ENCODE measurements at regions not wholly inside any gene's neighbourhood (a gene's known extent, or its start where the extent isn't known, plus 50 kb on each side); places are given as distances from the start of the nearest gene placed in this dataset.

- H3K4me1 ChIP-seq (ENCODE audit: insufficient read depth, low read length): peaks cover 6% of the 10 kb centered on the region; the same call in 1 of the 2 replicates
- no peaks in the 10 kb centered on the region for H3K36me3 ChIP-seq (ENCODE audit: insufficient read depth, low read length)
- no peaks in the 10 kb centered on the region for H3K9me3 ChIP-seq (ENCODE audit: control insufficient read depth, insufficient read depth, low read length)
- H3K9ac ChIP-seq (ENCODE audit: low read depth, low read length): no peak overlapping the region
Observed at GRCh38 chrX:97936296-97936695, 1052.6 kb downstream of the RPA4 start.

- H3K36me3 ChIP-seq (ENCODE audit: insufficient read depth, low read length): no peaks in the 10 kb centered on the region
- no peaks in the 10 kb centered on the region for H3K9me3 ChIP-seq (ENCODE audit: control insufficient read depth, insufficient read depth, low read length)
- H3K9ac ChIP-seq (ENCODE audit: low read depth, low read length): no peak overlapping the region
- H3K4me1 ChIP-seq (ENCODE audit: insufficient read depth, low read length): peaks cover 6% of the 10 kb centered on the region; the same call in 1 of the 2 replicates
Observed at GRCh38 chrX:97938706-97939105, 1055.0 kb downstream of the RPA4 start.

- Histone ChIP-seq H3K9me3 (ENCODE audit: control insufficient read depth, insufficient read depth, low read length) (no peaks in the 10 kb centered on the region), H3K36me3 (ENCODE audit: insufficient read depth, low read length) (no peaks in the 10 kb centered on the region), H3K9ac (ENCODE audit: low read depth, low read length) (no peak overlapping the region), H3K4me1 (ENCODE audit: insufficient read depth, low read length) (peaks cover 30% of the 10 kb centered on the region)
Observed at GRCh38 chrX:97968376-97969163, 1084.9 kb downstream of the RPA4 start.

GRCh38 chrX:97984641-97985040, 1100.9 kb downstream of the RPA4 start:
- no peaks in the 10 kb centered on the region for H3K9me3 ChIP-seq (ENCODE audit: control insufficient read depth, insufficient read depth, low read length)
- peaks cover 43% of the 10 kb centered on the region for H3K4me1 ChIP-seq (ENCODE audit: insufficient read depth, low read length)
- H3K9ac ChIP-seq (ENCODE audit: low read depth, low read length): 0 out of 2 replicates have a peak overlapping the region, but pooled peaks have one; percentile 1
- peaks cover 4% of the 10 kb centered on the region; the same call in 1 of the 2 replicates for H3K36me3 ChIP-seq (ENCODE audit: insufficient read depth, low read length)

GRCh38 chrX:97985096-97985495, 1101.4 kb downstream of the RPA4 start:
- peak overlapping the region; percentile 1; the same call in 1 of the 2 replicates for H3K9ac ChIP-seq (ENCODE audit: low read depth, low read length)
- peaks cover 43% of the 10 kb centered on the region for H3K4me1 ChIP-seq (ENCODE audit: insufficient read depth, low read length)

GRCh38 chrX:97987979-97988378, 1104.3 kb downstream of the RPA4 start:
- Histone ChIP-seq H3K36me3 (ENCODE audit: insufficient read depth, low read length) (no peaks in the 10 kb centered on the region), H3K9ac (ENCODE audit: low read depth, low read length) (no peak overlapping the region), H3K4me1 (ENCODE audit: insufficient read depth, low read length) (peaks cover 40% of the 10 kb centered on the region), H3K9me3 (ENCODE audit: control insufficient read depth, insufficient read depth, low read length) (peaks cover 6% of the 10 kb centered on the region; the same call in 1 of the 2 replicates)

More at GRCh38 chrX:97985096-97985495, 1101.4 kb downstream of the RPA4 start:
- H3K9me3 ChIP-seq (ENCODE audit: control insufficient read depth, insufficient read depth, low read length): no peaks in the 10 kb centered on the region
- peaks cover 4% of the 10 kb centered on the region; the same call in 1 of the 2 replicates for H3K36me3 ChIP-seq (ENCODE audit: insufficient read depth, low read length)

GRCh38 chrX:97995834-97996233, 1112.1 kb downstream of the RPA4 start:
- Histone ChIP-seq H3K4me1 (ENCODE audit: insufficient read depth, low read length) (no peaks in the 10 kb centered on the region), H3K9ac (ENCODE audit: low read depth, low read length) (no peak overlapping the region), H3K9me3 (ENCODE audit: control insufficient read depth, insufficient read depth, low read length) (peaks cover 6% of the 10 kb centered on the region; the same call in 1 of the 2 replicates), H3K36me3 (ENCODE audit: insufficient read depth, low read length) (no peaks in the 10 kb centered on the region)

- Histone ChIP-seq H3K9ac (ENCODE audit: low read depth, low read length) (no peak overlapping the region), H3K4me1 (ENCODE audit: insufficient read depth, low read length) (no peaks in the 10 kb centered on the region), H3K9me3 (ENCODE audit: control insufficient read depth, insufficient read depth, low read length) (no peaks in the 10 kb centered on the region; the same call in 1 of the 2 replicates), H3K36me3 (ENCODE audit: insufficient read depth, low read length) (no peaks in the 10 kb centered on the region)
Observed at GRCh38 chrX:98028691-98029090, 1145.0 kb downstream of the RPA4 start.

GRCh38 chrX:98029861-98030260, 1146.2 kb downstream of the RPA4 start:
- H3K36me3 ChIP-seq (ENCODE audit: insufficient read depth, low read length): no peaks in the 10 kb centered on the region
- no peak overlapping the region for H3K9ac ChIP-seq (ENCODE audit: low read depth, low read length)
- no peaks in the 10 kb centered on the region for H3K9me3 ChIP-seq (ENCODE audit: control insufficient read depth, insufficient read depth, low read length)

GRCh38 chrX:98057176-98057575, 1173.5 kb downstream of the RPA4 start:
- Histone ChIP-seq H3K36me3 (ENCODE audit: insufficient read depth, low read length) (no peaks in the 10 kb centered on the region), H3K4me1 (ENCODE audit: insufficient read depth, low read length) (no peaks in the 10 kb centered on the region), H3K9me3 (ENCODE audit: control insufficient read depth, insufficient read depth, low read length) (no peaks in the 10 kb centered on the region), H3K9ac (ENCODE audit: low read depth, low read length) (no peak overlapping the region)

More at GRCh38 chrX:98029861-98030260, 1146.2 kb downstream of the RPA4 start:
- no peaks in the 10 kb centered on the region for H3K4me1 ChIP-seq (ENCODE audit: insufficient read depth, low read length)

- peaks cover 19% of the 10 kb centered on the region for H3K4me1 ChIP-seq (ENCODE audit: insufficient read depth, low read length)
- no peaks in the 10 kb centered on the region for H3K36me3 ChIP-seq (ENCODE audit: insufficient read depth, low read length)
- H3K9ac ChIP-seq (ENCODE audit: low read depth, low read length): no peak overlapping the region
- no peaks in the 10 kb centered on the region for H3K9me3 ChIP-seq (ENCODE audit: control insufficient read depth, insufficient read depth, low read length)
Observed at GRCh38 chrX:98065151-98065550, 1181.4 kb downstream of the RPA4 start.

- no peak overlapping the region for H3K9ac ChIP-seq (ENCODE audit: low read depth, low read length)
- H3K9me3 ChIP-seq (ENCODE audit: control insufficient read depth, insufficient read depth, low read length): no peaks in the 10 kb centered on the region
Observed at GRCh38 chrX:98067611-98068010, 1183.9 kb downstream of the RPA4 start.

GRCh38 chrX:98068024-98068580, 1184.4 kb downstream of the RPA4 start:
- peaks cover 30% of the 10 kb centered on the region for H3K4me1 ChIP-seq (ENCODE audit: insufficient read depth, low read length)

More at GRCh38 chrX:98067611-98068010, 1183.9 kb downstream of the RPA4 start:
- peaks cover 30% of the 10 kb centered on the region for H3K4me1 ChIP-seq (ENCODE audit: insufficient read depth, low read length)
- no peaks in the 10 kb centered on the region for H3K36me3 ChIP-seq (ENCODE audit: insufficient read depth, low read length)

GRCh38 chrX:98071331-98071730, 1187.6 kb downstream of the RPA4 start:
- H3K4me1 ChIP-seq (ENCODE audit: insufficient read depth, low read length): peaks cover 30% of the 10 kb centered on the region
- no peaks in the 10 kb centered on the region for H3K9me3 ChIP-seq (ENCODE audit: control insufficient read depth, insufficient read depth, low read length)
- H3K9ac ChIP-seq (ENCODE audit: low read depth, low read length): no peak overlapping the region

More at GRCh38 chrX:98068024-98068580, 1184.4 kb downstream of the RPA4 start:
- Histone ChIP-seq H3K36me3 (ENCODE audit: insufficient read depth, low read length) (no peaks in the 10 kb centered on the region), H3K9ac (ENCODE audit: low read depth, low read length) (no peak overlapping the region), H3K9me3 (ENCODE audit: control insufficient read depth, insufficient read depth, low read length) (no peaks in the 10 kb centered on the region)

GRCh38 chrX:98077440-98077839, 1193.7 kb downstream of the RPA4 start:
- H3K4me1 ChIP-seq (ENCODE audit: insufficient read depth, low read length): no peaks in the 10 kb centered on the region; the same call in 1 of the 2 replicates
- no peak overlapping the region for H3K9ac ChIP-seq (ENCODE audit: low read depth, low read length)
- H3K9me3 ChIP-seq (ENCODE audit: control insufficient read depth, insufficient read depth, low read length): no peaks in the 10 kb centered on the region
- H3K36me3 ChIP-seq (ENCODE audit: insufficient read depth, low read length): no peaks in the 10 kb centered on the region

More at GRCh38 chrX:98071331-98071730, 1187.6 kb downstream of the RPA4 start:
- no peaks in the 10 kb centered on the region for H3K36me3 ChIP-seq (ENCODE audit: insufficient read depth, low read length)
